NCI-H128 (cell line): ENCODE measurements at regions not wholly inside any gene's neighbourhood (a gene's known extent, or its start where the extent isn't known, plus 50 kb on each side); places are given as distances from the start of the nearest gene placed in this dataset.

Source experiments
- DNase-seq: peaks from one replicate; lab custom pipeline; 2025; ENCODE audit not compliant: unreplicated experiment; lab: John Stamatoyannopoulos, UW

DNA sequence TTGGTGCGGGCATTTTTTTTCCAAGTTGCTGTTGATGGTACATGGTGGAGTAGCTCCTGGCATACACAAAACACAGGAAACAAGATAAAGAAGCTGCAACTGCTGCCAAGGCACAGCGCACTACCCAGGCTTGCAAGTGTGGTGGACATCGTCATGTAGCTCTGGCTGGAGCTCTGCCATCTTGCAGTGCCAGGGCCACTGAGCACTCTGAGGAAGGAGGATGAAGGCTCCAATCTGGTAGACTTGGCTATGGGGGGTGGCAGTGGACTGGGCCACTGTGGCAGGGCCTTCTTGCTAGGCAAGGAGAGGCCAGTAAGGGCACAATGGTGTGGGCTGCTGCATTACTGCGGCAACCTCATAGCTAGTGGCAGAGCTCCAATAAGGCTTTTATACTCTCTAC is 263.5 kb downstream of the CENPW start:
- no peak for DNase-seq

DNA sequence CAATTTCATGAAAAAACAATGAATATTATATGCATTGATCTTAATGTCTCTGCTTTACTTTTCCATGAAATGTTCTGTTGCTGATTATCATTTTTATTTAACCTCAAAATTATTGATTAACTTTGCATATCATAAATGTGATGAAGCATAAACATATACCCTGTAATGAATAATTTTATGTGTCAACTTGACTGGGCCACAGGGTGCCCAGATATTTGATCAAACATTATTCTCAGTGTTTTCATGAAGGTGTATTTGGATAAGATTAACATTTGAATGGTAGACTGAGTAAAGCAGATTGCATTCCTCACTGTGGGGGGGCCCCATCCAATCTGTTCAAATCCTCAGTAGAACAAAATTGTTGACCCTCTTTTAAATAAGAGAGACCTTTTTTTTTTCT is 265.2 kb downstream of the CENPW start:
- DNase-seq: no peak

DNA sequence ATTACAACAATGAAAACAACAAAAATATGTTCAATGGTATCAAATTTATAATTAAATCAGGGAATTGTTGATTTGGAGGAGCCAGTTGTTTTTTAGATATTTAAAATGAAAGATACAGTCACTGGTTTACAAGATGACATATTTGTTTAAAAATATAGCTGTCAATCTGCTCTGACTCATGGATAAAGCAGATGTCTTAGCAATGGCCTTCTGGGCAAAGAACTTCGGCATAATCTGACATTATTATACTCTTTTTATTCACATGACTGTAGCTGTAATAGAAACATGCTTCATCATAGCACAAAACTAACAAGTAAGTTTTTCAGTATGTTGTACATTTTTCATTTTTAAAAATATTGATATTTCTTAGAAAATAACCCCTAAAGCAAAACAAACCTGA is 267.4 kb downstream of the CENPW start:
- DNase-seq: no peak

DNA sequence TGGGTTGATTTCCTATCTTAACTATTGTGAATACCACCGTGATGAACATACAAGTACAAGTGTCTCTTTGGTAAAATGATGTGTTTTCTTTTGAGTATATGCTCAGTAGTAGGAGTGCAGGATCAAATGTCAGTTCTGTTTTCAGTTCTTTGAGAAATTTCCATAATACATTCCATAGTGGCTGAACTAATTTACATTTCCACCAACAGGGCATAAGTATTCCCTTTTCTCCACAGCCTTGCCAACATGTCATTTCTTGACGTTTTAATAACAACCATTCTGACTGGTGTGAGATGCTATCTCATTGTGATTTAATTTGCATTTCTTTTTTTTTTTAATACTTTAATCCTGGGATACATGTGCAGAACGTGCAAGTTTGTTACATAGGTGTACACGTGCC is 268.8 kb downstream of the CENPW start:
- no peak for DNase-seq

DNA sequence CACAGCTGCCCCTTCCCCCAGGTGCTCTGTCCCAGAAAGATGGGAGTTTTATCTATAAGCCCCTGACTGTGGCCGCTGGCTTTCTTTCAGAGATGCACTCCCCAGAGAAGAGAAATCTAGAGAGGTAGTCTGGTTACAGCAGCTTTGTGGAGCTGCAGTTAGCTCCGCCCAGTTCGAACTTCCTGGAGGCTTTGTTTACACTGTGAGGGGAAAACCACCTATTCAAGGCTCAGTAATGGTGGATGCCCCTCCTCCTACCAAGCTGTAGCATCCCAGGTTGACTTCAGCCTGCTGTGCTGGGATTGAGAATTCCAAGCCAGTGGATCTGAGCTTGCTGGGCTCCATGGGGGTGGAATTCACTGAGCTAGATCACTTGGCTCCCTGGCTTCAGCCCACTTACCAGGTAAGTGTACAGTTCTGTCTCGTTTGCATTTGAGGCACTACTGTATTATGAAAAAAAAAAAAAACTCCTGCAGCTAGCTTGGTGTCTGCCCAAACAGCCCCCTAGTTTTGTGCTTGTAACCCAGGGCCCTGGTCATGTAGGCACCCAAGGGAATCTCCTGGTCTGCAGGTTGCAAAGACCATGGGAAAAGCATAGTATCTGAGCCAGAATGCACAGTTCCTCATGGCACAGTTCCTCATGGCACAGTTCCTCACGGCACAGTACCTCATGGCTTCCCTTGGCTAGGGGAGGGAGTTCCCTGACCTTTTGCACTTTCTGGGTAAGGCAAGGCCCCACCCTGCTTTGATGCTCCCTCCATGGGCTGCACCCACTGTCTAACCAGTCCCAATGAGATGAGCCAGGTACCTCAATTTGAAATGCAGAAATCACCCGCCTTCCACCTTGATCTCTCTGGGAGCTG is 275.0 kb downstream of the CENPW start:
- DNase-seq: no peak

DNA sequence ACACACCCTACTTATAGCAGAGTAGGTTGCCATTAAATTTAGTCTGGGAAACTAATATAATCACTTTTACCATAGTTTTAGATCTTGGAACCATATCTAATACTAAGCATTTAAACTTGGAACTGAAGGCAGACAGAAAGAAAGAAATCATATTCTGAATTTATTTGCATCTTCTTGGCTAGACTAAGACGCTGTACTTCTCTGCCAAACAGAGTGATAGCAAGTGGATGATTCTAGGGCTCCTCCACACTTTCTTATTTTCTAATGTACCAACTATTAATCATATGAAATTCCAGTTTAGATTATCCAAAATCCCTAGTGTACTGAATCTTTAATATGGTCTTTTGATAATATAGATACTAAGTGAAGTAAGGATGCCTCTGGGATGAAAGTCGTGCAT is 277.0 kb downstream of the CENPW start:
- DNase-seq: no peak

DNA sequence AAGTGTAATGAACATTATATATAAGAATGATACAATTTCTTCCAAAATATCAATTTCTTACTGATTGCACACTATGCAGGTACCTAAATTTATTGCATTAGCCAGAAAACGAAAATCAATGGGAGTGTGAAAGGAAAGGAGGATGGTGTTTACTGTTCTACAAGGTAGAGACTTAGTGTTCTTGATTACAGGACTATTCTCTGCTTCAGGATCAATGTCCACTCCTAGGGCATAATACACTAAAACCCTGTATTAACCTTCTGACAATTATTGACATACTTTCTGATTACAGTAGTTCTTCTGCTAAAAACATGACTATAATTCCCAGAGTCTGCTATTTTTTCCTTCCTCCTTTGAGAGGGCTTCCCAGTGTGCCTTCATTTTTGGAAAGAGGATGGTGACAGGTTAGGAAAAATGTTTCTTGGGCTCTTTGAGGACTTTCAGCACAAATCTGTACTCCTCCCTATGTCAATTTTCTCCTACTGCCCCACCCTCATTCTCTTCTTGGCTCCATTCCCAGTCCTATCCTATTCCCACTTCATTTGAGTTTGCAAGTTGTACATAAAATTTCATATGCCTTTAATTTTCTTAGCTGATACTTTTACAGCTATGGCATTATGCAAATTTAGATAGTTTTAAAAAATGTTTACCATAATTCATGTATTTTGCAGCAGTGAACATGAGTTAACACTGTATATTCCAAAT is 278.9 kb downstream of the CENPW start:
- DNase-seq: no peak

DNA sequence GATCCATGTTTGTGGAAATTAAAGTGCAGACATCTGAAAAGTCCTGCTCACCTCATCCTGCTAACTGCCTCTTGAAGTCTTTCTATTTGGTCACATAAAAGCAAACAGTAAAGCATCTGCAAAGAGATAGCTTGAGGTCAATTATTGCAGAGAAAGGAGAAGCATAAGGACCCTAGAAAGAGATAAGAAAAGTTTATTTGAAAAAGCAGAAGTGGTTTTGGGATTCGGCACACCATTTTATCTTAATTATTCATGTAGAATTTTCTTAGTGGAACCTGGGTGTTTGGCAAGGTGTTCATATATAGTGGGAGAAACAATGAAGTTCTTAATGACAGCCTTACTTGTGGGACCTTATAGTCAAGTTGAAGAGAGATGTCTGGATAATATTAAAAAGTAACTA is 280.8 kb downstream of the CENPW start:
- DNase-seq: no peak

DNA sequence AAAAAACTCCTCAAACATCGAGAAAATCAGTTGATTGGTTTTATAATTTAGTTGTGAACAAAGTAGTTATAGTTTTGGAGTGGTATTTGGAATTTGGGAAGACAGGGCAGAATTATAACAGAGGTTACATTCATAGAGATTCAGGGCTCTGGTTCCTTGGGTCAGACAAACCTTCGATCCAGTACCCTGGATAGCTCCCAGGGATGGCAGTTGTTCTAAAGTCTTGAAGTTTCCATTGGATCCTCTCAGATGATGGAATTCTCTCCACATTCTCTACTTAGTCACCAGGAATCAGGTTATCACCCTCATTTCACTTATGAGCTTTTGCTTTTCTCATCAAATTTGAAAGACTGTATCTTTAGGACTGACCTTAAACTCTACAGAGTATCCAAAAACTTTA is 285.1 kb downstream of the CENPW start:
- DNase-seq: no peak

DNA sequence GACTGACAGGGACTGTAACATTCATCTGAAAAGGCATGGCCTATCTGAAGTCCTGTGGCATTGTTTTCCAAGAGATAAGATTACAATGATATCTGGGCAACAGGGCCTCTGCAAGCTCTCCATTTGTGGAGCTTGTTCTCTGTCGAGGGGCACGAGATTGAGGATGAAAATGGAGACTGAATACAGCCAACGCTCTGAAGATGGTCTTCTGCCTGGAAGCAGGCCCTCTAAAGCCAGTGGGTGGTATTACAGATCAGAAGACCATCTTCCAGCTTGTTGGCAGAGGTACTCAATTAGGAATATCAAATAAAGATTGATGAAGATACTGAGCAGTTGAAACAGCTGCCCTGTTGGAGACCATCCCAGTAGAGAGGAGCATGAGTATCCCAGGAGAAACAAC is 288.2 kb downstream of the CENPW start:
- no peak for DNase-seq

DNA sequence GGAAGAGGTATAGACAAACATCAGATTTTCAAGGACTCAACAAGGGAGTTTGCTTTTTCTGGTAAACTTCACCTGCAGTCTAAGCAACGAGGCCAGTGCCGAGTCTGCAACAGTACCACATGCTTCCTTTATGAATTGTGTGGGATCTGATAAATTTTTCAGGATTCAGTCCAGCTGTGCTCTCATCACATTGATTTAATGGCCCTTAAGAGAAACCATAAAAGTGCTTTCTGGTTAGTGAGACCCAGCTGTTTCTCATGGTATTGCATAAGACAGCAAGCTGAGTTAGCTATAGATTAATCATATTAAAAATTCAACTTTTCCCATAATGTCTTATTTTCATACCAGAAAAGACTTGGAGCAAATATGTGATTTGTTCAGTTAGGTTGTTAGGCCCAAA is 291.4 kb downstream of the CENPW start:
- no peak for DNase-seq

DNA sequence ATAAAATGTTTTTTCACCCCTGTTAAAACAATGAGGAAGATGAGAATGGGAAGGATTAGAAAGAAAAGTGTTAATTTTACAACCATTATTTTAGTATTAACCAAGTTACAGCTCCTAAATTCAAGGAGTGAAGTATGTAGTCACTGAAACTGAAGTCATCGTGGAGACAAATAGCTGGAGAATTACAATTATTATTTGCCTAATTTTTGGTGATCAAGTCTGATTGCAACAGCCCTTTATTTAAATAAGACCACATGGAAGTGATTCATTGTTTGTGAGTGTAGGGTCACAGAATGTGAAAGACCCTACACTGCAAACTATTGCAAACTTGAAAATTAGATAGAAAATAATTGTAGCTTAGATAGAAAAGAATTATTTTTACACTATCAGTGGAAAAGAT is 292.4 kb downstream of the CENPW start:
- no peak for DNase-seq

DNA sequence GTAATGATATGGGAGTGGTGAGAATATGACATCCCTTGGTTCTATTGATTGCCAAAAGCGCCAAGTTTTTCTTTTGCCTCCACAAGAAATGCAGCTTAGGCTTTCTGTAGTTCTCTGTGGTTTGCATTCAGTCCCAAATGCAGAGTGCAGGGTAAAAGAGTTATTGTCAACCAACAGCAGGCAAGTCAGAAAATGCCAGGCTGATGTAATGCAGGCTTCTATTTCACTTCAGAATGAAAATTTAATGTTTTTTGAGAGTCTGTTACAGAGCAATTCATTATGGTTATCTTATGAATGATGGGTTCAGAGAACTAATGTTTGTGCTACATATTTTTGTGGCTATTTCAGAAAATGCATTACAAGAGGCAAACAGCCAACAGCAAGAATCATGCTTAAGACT is 293.5 kb downstream of the CENPW start:
- no peak for DNase-seq

DNA sequence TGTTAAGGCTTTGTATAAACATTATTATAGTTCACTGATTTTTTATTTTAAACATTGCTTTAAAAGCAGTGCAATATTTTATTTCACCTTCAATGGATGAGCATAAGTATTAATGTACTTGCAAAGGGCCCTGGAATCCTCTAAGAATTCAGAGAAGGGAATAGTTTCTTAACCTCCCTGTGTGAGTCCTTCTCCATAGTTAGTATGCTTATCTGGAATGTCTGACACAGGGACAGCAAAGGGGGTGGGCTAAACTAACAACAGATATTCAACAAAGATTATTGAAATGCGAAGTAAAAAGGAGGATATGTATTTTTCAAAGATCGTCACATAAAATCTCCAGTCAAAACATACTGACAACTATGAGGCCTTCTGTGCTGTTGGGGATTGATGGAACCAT is 300.4 kb downstream of the CENPW start:
- DNase-seq: no peak

DNA sequence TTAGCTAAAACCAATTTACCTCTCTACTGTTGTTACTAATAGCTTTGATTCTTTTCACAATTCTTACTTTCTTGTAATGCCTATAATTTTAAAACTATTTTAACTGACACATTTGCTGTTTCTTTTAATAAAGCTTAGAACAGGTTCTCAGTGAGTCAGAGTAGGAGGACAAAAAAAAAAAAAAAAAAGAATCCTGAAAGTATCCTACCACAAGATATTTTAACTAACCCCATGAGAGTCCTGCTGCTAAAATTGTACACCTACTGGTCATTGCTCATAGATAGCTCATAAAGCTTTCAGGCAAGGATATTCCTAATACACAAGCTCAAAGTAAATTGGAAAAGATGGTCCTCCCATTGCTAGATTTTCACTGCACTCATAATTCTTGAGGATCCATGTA is 301.0 kb downstream of the CENPW start:
- no peak for DNase-seq

DNA sequence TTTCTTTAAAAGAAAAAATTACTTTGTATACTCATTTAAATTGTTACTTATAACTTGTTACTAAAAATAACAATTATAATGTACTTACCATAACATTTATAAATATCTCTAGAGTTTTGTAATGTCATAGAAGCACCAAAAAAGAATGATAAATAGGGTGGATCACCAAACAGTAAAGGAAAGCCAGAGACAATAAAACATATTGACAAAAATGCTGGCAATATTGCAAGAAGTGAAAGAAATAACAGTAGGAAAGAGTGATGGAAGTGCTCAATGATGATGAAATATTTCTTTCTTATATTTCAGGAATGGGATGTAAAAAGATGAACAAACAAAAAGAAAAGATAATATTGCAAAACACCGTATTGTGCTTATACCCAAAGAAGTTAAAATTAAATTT is 301.7 kb downstream of the CENPW start:
- DNase-seq: no peak

DNA sequence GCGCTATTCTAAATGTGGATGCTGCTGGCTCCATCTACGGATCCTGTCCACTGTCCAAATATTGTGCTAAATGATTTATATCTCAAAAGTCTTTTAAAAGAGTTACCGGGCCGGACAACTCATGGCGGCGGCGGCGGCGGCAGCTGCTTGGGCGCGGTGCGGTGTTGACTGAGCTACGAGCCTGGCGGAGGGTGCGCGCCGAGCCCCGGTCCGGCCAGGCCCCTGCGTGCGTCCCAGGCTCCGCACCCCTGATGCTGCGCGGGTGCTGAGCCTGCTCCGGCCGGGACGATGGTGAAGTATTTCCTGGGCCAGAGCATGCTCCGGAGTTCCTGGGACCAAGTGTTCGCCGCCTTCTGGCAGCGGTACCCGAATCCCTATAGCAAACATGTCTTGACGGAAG is 303.4 kb downstream of the CENPW start:
- DNase-seq: no peak

DNA sequence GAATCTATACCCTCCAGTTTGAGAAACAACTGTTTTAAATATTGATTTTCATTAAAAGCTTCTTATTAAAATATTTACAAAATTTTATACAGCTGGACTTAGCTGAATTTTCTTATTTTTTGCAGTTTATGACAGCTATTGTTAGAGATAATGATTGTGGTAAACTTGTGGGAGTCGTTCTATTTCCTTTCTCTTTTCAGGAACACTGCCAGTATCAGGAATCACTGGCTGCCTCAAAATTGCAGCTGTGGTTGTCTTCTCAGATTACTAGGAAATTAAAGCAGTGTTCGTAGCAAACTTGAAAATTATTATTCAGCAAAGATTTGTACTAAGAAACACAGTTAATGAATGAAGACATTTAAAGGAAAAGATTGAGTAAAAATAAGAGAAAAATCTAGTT is 311.0 kb downstream of the CENPW start:
- DNase-seq: no peak

DNA sequence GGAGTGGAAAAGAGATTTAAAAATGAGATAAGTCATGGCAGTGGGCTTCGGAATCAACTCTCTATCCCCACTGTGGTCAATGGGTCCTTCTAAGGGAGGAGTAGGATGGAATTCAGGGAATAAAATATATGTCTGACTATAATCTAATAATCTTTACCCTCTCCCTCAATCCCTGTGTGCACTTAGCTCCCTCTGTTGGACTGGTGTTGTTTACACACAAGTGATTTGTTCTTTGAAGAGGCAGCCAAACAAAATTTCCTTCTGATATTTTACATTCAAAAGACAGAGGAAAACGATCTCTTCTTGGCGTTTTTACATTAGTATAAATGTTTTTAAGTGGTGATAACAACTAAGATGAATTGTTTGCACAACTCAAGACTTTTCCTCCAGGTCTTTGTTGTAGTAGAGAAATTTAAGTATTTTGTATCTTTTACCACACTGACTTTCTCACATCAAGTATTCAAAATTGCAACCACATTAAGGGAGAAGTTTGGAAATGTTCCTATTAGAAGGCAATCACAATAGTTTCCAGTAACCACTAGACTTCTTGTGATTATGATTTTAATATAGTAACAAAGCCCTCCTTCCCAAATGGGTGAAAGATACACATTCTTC is 317.8 kb downstream of the CENPW start:
- DNase-seq: no peak

DNA sequence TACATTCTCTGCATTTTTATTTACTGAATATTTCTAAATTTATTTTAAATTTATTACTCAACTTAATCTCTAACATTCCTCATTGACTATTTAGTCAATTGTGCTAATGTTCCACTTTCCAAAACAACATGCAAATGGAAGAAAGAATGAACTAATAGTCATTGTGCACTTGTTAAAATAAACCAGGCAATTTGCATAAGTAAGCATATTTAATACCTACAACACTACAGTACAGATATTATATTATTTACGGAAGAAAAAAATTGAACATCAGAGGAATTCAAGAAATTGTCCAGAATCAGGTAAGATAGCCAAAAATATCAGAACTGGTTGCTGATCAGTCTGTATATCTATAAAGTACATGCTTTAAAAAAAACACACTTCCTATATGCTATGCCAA is 320.5 kb downstream of the CENPW start:
- DNase-seq: no peak

DNA sequence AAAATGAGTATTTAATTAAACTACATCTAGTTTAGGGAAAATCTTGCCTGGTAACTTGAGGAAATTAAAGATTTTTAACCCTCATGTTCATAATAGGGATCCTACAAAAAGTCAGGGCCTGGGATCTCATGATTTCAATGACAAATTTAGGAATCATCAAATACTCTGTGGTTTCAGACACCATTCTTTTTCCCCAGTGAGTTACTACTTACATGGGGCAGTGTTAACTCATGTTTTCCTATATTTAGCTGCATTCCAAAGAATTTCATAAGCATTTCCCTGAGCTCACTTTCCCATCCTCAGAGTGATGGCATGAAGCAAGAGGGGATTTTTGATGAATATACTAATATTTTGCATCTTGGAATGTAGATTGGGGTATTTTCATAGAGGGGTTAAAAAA is 321.7 kb downstream of the CENPW start:
- no peak for DNase-seq

DNA sequence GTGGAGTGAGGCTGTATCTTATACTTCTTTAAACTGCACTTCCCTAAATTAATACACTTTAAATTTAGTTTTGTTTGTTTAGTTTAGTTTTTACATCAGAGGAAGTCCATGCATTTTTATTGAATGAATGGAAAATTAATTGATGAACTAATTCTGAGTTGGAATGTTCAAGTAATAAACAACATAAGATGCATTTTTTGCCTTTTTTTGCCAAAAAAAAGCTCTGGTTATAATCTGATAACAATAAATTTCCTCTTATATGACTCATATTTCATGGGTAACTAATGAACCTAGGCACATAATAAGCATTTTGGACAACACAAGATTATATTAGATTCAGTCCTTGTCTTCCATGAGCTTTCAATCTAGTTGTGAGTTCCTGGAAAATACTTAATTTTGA is 323.1 kb downstream of the CENPW start:
- no peak for DNase-seq
